Fibroblast of pulmonary artery (primary cell): ENCODE measurements at regions not wholly inside any gene's neighbourhood (a gene's known extent, or its start where the extent isn't known, plus 50 kb on each side); places are given as distances from the start of the nearest gene placed in this dataset.

Experiments used
- DNase-seq: peaks from one replicate; pipeline ENCODE4 v3.0.0-alpha.2; 2010; ENCODE audit warnings: low read depth
- H3K4me3 ChIP-seq: replicated peaks from 2 replicates; pipeline ENCODE4 v1.5.1; 2011; ENCODE audit warnings: low read depth, mild to moderate bottlenecking, control low read depth, low read length, moderate library complexity
- CTCF ChIP-seq: IDR thresholded peaks from 2 replicates; pipeline ENCODE4 v1.5.1; 2011; ENCODE audit warnings: mild to moderate bottlenecking, control low read depth, low read length, inconsistent platforms; ENCODE audit errors: missing control alignments

GRCh38 chr4:125770814-125771398 lies 456.2 kb downstream of the FAT4 start:
- H3K4me3 ChIP-seq = no peak overlapping the region
- TF ChIP-seq CTCF = no peak
- no peak for DNase-seq

GRCh38 chr4:125772680-125773079 lies 457.9 kb downstream of the FAT4 start:
- H3K4me3 ChIP-seq = no peak overlapping the region
- no peak for TF ChIP-seq CTCF
- no peak for DNase-seq

GRCh38 chr4:125773502-125773901 lies 458.7 kb downstream of the FAT4 start:
- no peak overlapping the region for H3K4me3 ChIP-seq
- TF ChIP-seq CTCF = no peak
- DNase-seq = no peak

GRCh38 chr4:125773931-125774330 lies 459.2 kb downstream of the FAT4 start:
- DNase-seq = no peak
- TF ChIP-seq CTCF = no peak

GRCh38 chr4:125776146-125776545 lies 461.4 kb downstream of the FAT4 start:
- DNase-seq = no peak
- no peak for TF ChIP-seq CTCF
- no peak overlapping the region for H3K4me3 ChIP-seq

More at GRCh38 chr4:125773931-125774330, 459.2 kb downstream of the FAT4 start:
- no peak overlapping the region for H3K4me3 ChIP-seq

- DNase-seq = peak; percentile 67
- TF ChIP-seq CTCF = no peak
- H3K4me3 ChIP-seq = no peak overlapping the region
These were observed 465.4 kb downstream of the FAT4 start for GRCh38 chr4:125780164-125780563.

GRCh38 chr4:125780747-125781146 lies 466.0 kb downstream of the FAT4 start:
- no peak for TF ChIP-seq CTCF
- H3K4me3 ChIP-seq = no peak overlapping the region
- no peak for DNase-seq
